Nephron (organoid): ENCODE measurements at regions not wholly inside any gene's neighbourhood (a gene's known extent, or its start where the extent isn't known, plus 50 kb on each side); places are given as distances from the start of the nearest gene placed in this dataset.

Experiments used
- H3K27ac Mint-ChIP-seq, 3 experiments: 2 replicates each; pipeline ENCODE4 v1.8.0; 2020; ENCODE audit warnings: mixed read lengths in 3 of 3, mild to moderate bottlenecking in 2 of 3, moderate library complexity in 1 of 3
- H3K27me3 Mint-ChIP-seq: 2 replicates; pipeline ENCODE4 v1.8.0; 2021; ENCODE audit warnings: low read depth, mild to moderate bottlenecking, moderate library complexity, mixed read lengths
- H3K36me3 Mint-ChIP-seq: 2 replicates; pipeline ENCODE4 v1.8.0; 2020; ENCODE audit warnings: low read depth, mixed read lengths
- H3K4me1 Mint-ChIP-seq: 2 replicates; pipeline ENCODE4 v1.8.0; 2020; ENCODE audit warnings: mixed read lengths
- H3K4me3 Mint-ChIP-seq, 3 experiments: 2 replicates each; pipeline ENCODE4 v1.8.0; 2020; ENCODE audit warnings: mild to moderate bottlenecking in 3 of 3, mixed read lengths in 3 of 3, moderate library complexity in 2 of 3
- H3K9me3 Mint-ChIP-seq: 2 replicates; pipeline ENCODE4 v1.8.0; 2020; ENCODE audit warnings: mixed read lengths
- CTCF ChIP-seq, 3 experiments: fragments of 200-600 bp; sonication (generic); IDR thresholded peaks; one replicate each; pipeline ENCODE4 v1.5.0; 2021; ENCODE audit warnings: antibody characterized with exemption in 3 of 3; ENCODE audit not compliant: unreplicated experiment in 3 of 3

DNA sequence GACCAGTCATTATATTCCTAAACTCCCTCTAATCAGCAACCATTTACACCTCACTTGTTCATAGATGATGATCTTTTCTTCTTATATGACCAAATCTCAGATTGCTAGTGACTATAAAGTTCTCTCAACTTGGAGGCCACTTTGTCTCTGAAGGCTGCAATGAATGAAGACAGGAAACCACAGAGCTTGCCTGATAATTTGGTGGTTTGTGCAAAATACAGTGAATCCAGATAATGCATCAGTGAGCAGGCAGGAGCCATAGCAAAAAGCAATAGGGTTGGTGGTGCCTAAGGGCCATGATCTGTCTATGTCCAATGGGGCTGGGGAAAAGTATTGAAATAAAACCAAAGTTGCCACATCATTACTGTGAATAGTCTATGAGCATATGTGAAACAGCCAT lies 123.8 kb upstream of the LRFN5 start:
- H3K4me3 Mint-ChIP-seq = no peak overlapping the region
- no peaks in the 10 kb centered on the region for H3K27me3 Mint-ChIP-seq
- no peaks in the 10 kb centered on the region for H3K9me3 Mint-ChIP-seq
- H3K4me1 Mint-ChIP-seq = no peaks in the 10 kb centered on the region
- H3K36me3 Mint-ChIP-seq = no peaks in the 10 kb centered on the region
- no peak overlapping the region for H3K27ac Mint-ChIP-seq
- no peak for TF ChIP-seq CTCF (IDR thresholded peaks at IDR 0.05; ENCODE audit: unreplicated experiment in 3 of 3)

GRCh38 chr14:41476526-41476925 lies 130.2 kb upstream of the LRFN5 start:
- H3K4me1 Mint-ChIP-seq = no peaks in the 10 kb centered on the region
- no peaks in the 10 kb centered on the region for H3K27me3 Mint-ChIP-seq
- no peak overlapping the region for H3K4me3 Mint-ChIP-seq
- no peak overlapping the region for H3K27ac Mint-ChIP-seq
- no peaks in the 10 kb centered on the region for H3K36me3 Mint-ChIP-seq
- TF ChIP-seq CTCF (IDR thresholded peaks at IDR 0.05; ENCODE audit: unreplicated experiment in 3 of 3) = no peak
- no peaks in the 10 kb centered on the region for H3K9me3 Mint-ChIP-seq

- TF ChIP-seq CTCF (IDR thresholded peaks at IDR 0.05; ENCODE audit: unreplicated experiment in 3 of 3) = no peak
- H3K27ac Mint-ChIP-seq = no peak overlapping the region
- H3K4me3 Mint-ChIP-seq = no peak overlapping the region
- no peaks in the 10 kb centered on the region for H3K4me1 Mint-ChIP-seq
- no peaks in the 10 kb centered on the region for H3K36me3 Mint-ChIP-seq
- no peaks in the 10 kb centered on the region for H3K9me3 Mint-ChIP-seq
- no peaks in the 10 kb centered on the region for H3K27me3 Mint-ChIP-seq
Measured at GRCh38 chr14:41461380-41461779, 145.3 kb upstream of the LRFN5 start.

DNA sequence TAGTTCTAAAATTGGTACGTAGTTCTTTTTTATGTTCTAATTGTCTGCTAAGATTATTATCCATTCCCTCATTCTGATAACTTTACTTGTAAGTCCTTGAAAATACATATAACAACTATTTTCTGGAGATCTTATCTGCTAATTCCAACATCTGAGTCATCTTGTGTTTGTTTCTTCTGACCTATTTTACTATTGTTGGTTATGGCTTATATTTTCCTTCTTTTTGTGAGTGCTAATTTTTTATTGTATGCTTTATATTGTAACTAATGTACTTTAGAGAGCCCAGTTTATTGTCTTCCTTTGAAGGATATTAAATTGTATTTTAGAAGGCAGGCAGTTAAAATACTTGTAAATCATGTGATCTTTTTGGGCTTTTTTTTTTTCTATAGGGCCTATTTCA lies 149.3 kb upstream of the LRFN5 start:
- no peak for TF ChIP-seq CTCF (IDR thresholded peaks at IDR 0.05; ENCODE audit: unreplicated experiment in 3 of 3)
- H3K4me1 Mint-ChIP-seq = no peaks in the 10 kb centered on the region
- H3K4me3 Mint-ChIP-seq = no peak overlapping the region
- H3K27ac Mint-ChIP-seq = no peak overlapping the region
- no peaks in the 10 kb centered on the region for H3K36me3 Mint-ChIP-seq
- H3K27me3 Mint-ChIP-seq = no peaks in the 10 kb centered on the region
- no peaks in the 10 kb centered on the region for H3K9me3 Mint-ChIP-seq

DNA sequence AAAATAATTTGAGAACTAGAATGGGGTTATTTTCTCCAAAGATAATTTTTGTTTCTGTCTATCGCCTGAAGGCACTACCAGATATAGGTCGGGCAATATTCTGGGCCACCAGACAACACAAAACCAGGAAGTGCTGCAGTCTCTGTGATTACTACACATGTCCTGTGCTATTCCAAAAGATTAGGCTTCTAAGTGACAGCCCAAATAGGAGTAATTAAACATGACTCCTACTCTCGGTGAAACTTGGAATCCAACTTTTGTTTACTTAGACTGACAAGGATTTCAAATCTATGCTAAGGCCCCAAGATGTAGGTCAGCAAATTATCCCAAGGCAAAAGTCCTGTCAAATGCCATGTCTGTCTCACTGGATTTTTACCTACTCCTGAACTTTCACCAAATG lies 157.6 kb upstream of the LRFN5 start:
- Mint-ChIP-seq H3K27me3 (no peaks in the 10 kb centered on the region), H3K4me1 (no peaks in the 10 kb centered on the region), H3K27ac (no peak overlapping the region), H3K4me3 (no peak overlapping the region), H3K36me3 (no peaks in the 10 kb centered on the region), H3K9me3 (no peaks in the 10 kb centered on the region)
- no peak for TF ChIP-seq CTCF (IDR thresholded peaks at IDR 0.05; ENCODE audit: unreplicated experiment in 3 of 3)

DNA sequence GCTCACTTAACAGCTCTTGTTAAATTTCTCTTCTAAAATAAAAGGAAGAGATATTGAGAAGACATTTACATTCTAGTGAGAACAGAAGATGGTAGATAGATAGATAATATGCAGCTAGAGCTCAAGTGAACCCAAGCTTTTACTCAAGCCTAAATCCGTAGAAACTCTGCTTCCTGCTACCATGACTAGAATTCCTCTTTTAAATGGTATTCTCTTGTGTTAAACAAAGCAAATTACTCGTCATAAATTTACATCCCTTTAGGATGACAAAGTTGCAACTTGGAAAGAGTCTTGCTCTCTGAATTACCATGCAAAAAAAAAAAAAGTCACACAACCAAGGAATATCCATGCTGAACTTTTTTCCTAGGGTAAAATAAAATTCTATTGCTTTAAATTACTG lies 160.7 kb upstream of the LRFN5 start:
- H3K27ac Mint-ChIP-seq = no peak overlapping the region
- H3K36me3 Mint-ChIP-seq = no peaks in the 10 kb centered on the region
- no peaks in the 10 kb centered on the region for H3K4me1 Mint-ChIP-seq
- H3K27me3 Mint-ChIP-seq = no peaks in the 10 kb centered on the region
- no peak for TF ChIP-seq CTCF (IDR thresholded peaks at IDR 0.05; ENCODE audit: unreplicated experiment in 3 of 3)
- no peaks in the 10 kb centered on the region for H3K9me3 Mint-ChIP-seq
- H3K4me3 Mint-ChIP-seq = no peak overlapping the region
